ENCODE measurements at regions not wholly inside any gene's neighbourhood (a gene's known extent, or its start where the extent isn't known, plus 50 kb on each side); places are given as distances from the start of the nearest gene placed in this dataset.

GRCh38 chr12:46494424-46494823 is 121.9 kb upstream of the SLC38A2 start (continued):
- TF ChIP-seq CTCF (IDR thresholded peaks at IDR 0.05), result no peak
- no peak; the same call in 1 of the 2 replicates for TF ChIP-seq FOSL2 (IDR thresholded peaks at IDR 0.05; ENCODE audit: borderline replicate concordance, low read depth)
- no peak for TF ChIP-seq USF1 (IDR thresholded peaks at IDR 0.05; ENCODE audit: borderline replicate concordance, low read depth)
- TF ChIP-seq POLR2AphosphoS5 (IDR thresholded peaks at IDR 0.05; ENCODE audit: low read depth, low read length), result peak; percentile 52; the same call in 1 of the 2 replicates
- no peak for TF ChIP-seq SIN3A (IDR thresholded peaks at IDR 0.05; ENCODE audit: borderline replicate concordance, low read depth, low read length)
- peak; percentile 97 for TF ChIP-seq TEAD4 (IDR thresholded peaks at IDR 0.05; ENCODE audit: borderline replicate concordance, insufficient read depth)
- TF ChIP-seq NFIC (IDR thresholded peaks at IDR 0.05; ENCODE audit: borderline replicate concordance), result peak; percentile 69
- TF ChIP-seq TCF12 (IDR thresholded peaks at IDR 0.05), result peak; percentile 79
- TF ChIP-seq USF2 (IDR thresholded peaks at IDR 0.05; ENCODE audit: borderline replicate concordance, low read depth, low read length), result no peak
- TF ChIP-seq RFX5 (IDR thresholded peaks at IDR 0.05; ENCODE audit: low read length), result no peak
- TF ChIP-seq IRF3 (IDR thresholded peaks at IDR 0.05; ENCODE audit: low read depth, low read length), result no peak
- TF ChIP-seq MEF2A (IDR thresholded peaks at IDR 0.05; ENCODE audit: borderline replicate concordance, low read depth), result no peak
- TF ChIP-seq ZBTB33 (IDR thresholded peaks at IDR 0.05; ENCODE audit: borderline replicate concordance, low read depth), result no peak
- no peak for TF ChIP-seq CHD2 (IDR thresholded peaks at IDR 0.05; ENCODE audit: low read length, partially characterized antibody)
- no peak for TF ChIP-seq YY1 (IDR thresholded peaks at IDR 0.05; ENCODE audit: low read depth)
- 0 out of 2 replicates have a peak, but pooled peaks have one; percentile 37 for TF ChIP-seq FOXM1 (IDR thresholded peaks at IDR 0.05; ENCODE audit: low read depth)
- peak; percentile 73 for TF ChIP-seq PBX3 (IDR thresholded peaks at IDR 0.05)
- no peak for TF ChIP-seq MAX (IDR thresholded peaks at IDR 0.05; ENCODE audit: low read depth)
- TF ChIP-seq TAF1 (IDR thresholded peaks at IDR 0.05; ENCODE audit: borderline replicate concordance, low read depth, low read length), result 0 out of 2 replicates have a peak, but pooled peaks have one; percentile 5
- no peak for TF ChIP-seq NRF1 (IDR thresholded peaks at IDR 0.05; ENCODE audit: low read depth, low read length)
- no peak for TF ChIP-seq GATA2 (CRISPR knock-in tag; IDR thresholded peaks at IDR 0.05)
- TF ChIP-seq RAD21 (IDR thresholded peaks at IDR 0.05; ENCODE audit: low read length), result no peak
